Activated T-cell treated with anti-CD3 and anti-CD28 coated beads, Interleukin-2, amount 50 U/mL, for 4 hours (primary cell): ENCODE measurements at regions not wholly inside any gene's neighbourhood (a gene's known extent, or its start where the extent isn't known, plus 50 kb on each side); places are given as distances from the start of the nearest gene placed in this dataset.

Experiments
- ATAC-seq, 2 donors: fragments of 200-7000 bp; cut with Tn5 transposase; one replicate each; pipeline ENCODE4 v1.10.0; 2021
- DNase-seq: peaks from one replicate; pipeline ENCODE4 v3.0.0-alpha.2; 2020
- H3K27me3 Mint-ChIP-seq: one replicate; pipeline ENCODE4 v1.8.0; 2021; ENCODE audit warnings: low read depth, mixed read lengths
- H3K36me3 Mint-ChIP-seq: one replicate; pipeline ENCODE4 v1.8.0; 2022; ENCODE audit warnings: mixed read lengths; ENCODE audit not compliant: insufficient read depth
- H3K4me1 Mint-ChIP-seq: one replicate; pipeline ENCODE4 v1.8.0; 2021; ENCODE audit warnings: low read depth, mixed read lengths
- H3K4me3 Mint-ChIP-seq: one replicate; pipeline ENCODE4 v1.8.0; 2021; ENCODE audit warnings: mild to moderate bottlenecking, moderate library complexity, mixed read lengths
- H3K9me3 Mint-ChIP-seq: one replicate; pipeline ENCODE4 v1.8.0; 2021; ENCODE audit warnings: mixed read lengths

DNA sequence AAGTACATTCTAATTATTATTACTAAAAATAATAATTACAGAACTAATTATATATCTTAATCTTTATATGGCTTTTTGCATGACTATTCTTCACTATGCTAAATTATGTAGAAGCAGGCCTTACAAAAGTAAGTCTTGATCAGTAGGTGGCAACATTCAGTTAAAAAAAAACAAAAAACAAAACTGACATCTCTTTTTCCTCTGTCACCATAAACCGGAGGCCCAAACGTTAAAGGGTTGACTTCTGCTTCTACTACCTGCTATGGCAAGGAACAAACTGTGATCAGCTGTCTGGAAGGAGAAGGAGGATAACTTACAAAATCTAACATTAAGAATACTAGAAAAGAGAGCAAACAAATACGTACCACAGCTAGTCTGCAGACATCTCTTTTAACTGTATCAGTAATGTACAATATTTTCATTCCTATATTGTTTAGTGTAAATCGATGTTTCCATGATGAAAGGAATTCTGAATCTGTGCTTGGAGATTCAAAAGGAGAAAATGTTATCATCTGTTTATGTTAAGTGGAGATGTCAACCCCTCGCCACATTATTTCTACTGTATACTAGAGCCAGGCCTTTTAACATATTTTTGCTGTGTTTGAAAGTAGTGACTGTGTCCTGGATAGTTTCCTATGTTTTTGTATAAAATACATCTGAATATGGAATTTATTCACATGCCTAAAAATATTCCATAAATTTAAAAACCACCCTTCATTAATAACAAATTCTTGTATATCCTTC, 1525.4 kb downstream of the SLITRK1 start:
- no peak overlapping the region for H3K4me3 Mint-ChIP-seq
- peaks cover 15% of the 10 kb centered on the region for H3K9me3 Mint-ChIP-seq
- DNase-seq (no peak), ATAC-seq (no peak)
- H3K36me3 Mint-ChIP-seq, result no peaks in the 10 kb centered on the region
- no peaks in the 10 kb centered on the region for H3K27me3 Mint-ChIP-seq
- H3K4me1 Mint-ChIP-seq, result no peaks in the 10 kb centered on the region

- Mint-ChIP-seq H3K27me3 (no peaks in the 10 kb centered on the region), H3K9me3 (no peaks in the 10 kb centered on the region), H3K4me1 (no peaks in the 10 kb centered on the region), H3K36me3 (no peaks in the 10 kb centered on the region), H3K4me3 (no peak overlapping the region)
- no peak for DNase-seq
- no peak for ATAC-seq
Observed at GRCh38 chr13:82344867-82345266, 1537.4 kb downstream of the SLITRK1 start.

- Mint-ChIP-seq H3K4me3 (no peak overlapping the region), H3K9me3 (peaks cover 5% of the 10 kb centered on the region), H3K27me3 (no peaks in the 10 kb centered on the region), H3K4me1 (no peaks in the 10 kb centered on the region), H3K36me3 (no peaks in the 10 kb centered on the region)
- no peak for DNase-seq
- ATAC-seq, result no peak
Observed at GRCh38 chr13:82341116-82341515, 1541.2 kb downstream of the SLITRK1 start.

DNA sequence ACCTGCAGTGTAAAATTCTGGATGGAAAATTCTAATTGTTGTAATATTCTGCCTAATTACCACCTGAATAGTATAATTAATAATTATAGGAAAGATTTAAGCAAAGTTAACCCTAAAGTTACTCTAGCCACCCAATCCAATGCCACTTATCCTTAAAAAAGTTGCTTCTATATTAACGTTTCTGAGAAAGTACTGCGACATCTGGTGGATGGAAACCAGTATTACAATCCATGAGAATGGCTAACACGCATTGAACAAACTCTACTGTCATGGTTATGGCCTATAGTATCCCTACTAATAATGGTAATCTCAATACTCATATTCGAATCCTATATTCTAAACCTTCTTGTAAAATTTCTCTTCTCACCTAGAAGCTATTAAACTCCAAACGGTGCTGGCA, 1551.8 kb downstream of the SLITRK1 start:
- H3K4me1 Mint-ChIP-seq, result no peaks in the 10 kb centered on the region
- no peak overlapping the region for H3K4me3 Mint-ChIP-seq
- ATAC-seq, result no peak

DNA sequence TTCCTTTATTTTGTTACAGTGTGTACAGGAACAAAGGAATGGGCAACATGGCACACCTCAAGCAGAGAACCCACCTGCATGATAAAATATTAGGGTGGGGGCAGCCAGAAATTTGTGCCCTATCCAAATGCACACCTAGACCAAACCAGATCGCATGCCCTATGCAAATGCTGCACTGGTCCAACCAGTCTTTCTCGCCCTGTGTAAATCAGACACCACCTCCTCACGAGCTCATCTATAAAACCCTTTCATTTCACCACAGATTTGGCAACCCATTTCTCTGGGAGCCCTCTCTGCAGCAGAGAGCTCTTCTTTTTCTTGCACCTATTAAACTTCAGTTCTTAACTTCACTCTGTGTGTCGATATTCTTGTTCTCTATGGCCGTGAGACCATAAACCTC, 1559.2 kb downstream of the SLITRK1 start:
- Mint-ChIP-seq H3K36me3 (no peaks in the 10 kb centered on the region), H3K27me3 (no peaks in the 10 kb centered on the region), H3K4me1 (no peaks in the 10 kb centered on the region), H3K4me3 (no peak overlapping the region), H3K9me3 (peaks cover 6% of the 10 kb centered on the region)
- DNase-seq (no peak), ATAC-seq (no peak)

More for the DNA sequence above, 1551.8 kb downstream of the SLITRK1 start:
- Mint-ChIP-seq H3K27me3 (no peaks in the 10 kb centered on the region), H3K9me3 (no peaks in the 10 kb centered on the region), H3K36me3 (no peaks in the 10 kb centered on the region)
- DNase-seq, result no peak

GRCh38 chr13:82305588-82305987, 1576.7 kb downstream of the SLITRK1 start:
- H3K36me3 Mint-ChIP-seq, result no peaks in the 10 kb centered on the region
- ATAC-seq (no peak), DNase-seq (no peak)
- H3K4me3 Mint-ChIP-seq, result no peak overlapping the region
- H3K27me3 Mint-ChIP-seq, result no peaks in the 10 kb centered on the region
- peaks cover 21% of the 10 kb centered on the region for H3K9me3 Mint-ChIP-seq
- H3K4me1 Mint-ChIP-seq, result no peaks in the 10 kb centered on the region

GRCh38 chr13:82298106-82298505, 1584.2 kb downstream of the SLITRK1 start:
- no peak for DNase-seq
- H3K4me3 Mint-ChIP-seq, result no peak overlapping the region
- H3K4me1 Mint-ChIP-seq, result no peaks in the 10 kb centered on the region
- peaks cover 20% of the 10 kb centered on the region for H3K9me3 Mint-ChIP-seq
- no peaks in the 10 kb centered on the region for H3K36me3 Mint-ChIP-seq
- no peak for ATAC-seq
- H3K27me3 Mint-ChIP-seq, result no peaks in the 10 kb centered on the region

DNA sequence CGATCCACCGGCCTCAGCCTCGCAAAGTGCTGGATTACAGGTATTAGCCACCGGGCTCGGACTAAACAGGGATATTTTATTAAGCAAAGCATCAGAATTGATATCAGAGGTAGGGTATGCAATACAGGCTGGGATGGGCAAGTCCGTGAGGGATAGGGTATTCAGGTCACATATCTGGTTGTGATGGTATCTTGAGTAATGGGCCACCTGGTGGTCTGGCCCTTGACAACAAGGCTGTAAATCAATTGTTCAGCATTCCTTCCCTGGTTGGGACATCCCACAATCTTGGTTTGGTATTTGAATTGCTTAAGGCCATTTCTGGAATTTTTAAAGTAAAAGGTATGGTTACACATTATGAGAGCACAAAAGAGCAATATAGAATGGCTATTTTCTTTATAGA, 1588.0 kb downstream of the SLITRK1 start:
- Mint-ChIP-seq H3K27me3 (no peaks in the 10 kb centered on the region), H3K4me1 (no peaks in the 10 kb centered on the region), H3K36me3 (no peaks in the 10 kb centered on the region), H3K4me3 (no peak overlapping the region), H3K9me3 (peaks cover 3% of the 10 kb centered on the region)
- no peak for DNase-seq
- ATAC-seq, result no peak

DNA sequence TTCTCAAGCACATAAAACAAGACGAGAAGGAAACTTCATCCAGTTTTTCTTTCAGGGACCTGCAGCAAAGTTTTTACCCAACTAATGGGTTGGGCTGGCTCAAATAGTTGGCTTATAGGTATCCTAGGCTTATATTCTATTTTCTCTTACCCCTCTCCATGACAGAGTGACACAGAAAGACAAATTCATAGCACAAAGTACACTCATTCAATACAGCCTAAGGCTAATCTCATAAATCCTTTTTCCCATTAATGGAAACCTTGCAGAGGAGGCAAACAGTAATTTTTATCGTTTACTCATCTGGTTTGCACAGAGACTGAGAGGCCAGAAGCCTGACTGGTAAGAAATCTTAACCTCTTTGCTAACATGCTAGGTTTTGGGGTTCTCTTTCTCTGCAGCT, 1589.9 kb downstream of the SLITRK1 start:
- DNase-seq (no peak), ATAC-seq (no peak)
- peaks cover 8% of the 10 kb centered on the region for H3K9me3 Mint-ChIP-seq
- no peak overlapping the region for H3K4me3 Mint-ChIP-seq
- H3K4me1 Mint-ChIP-seq, result no peaks in the 10 kb centered on the region
- H3K27me3 Mint-ChIP-seq, result no peaks in the 10 kb centered on the region
- H3K36me3 Mint-ChIP-seq, result no peaks in the 10 kb centered on the region

DNA sequence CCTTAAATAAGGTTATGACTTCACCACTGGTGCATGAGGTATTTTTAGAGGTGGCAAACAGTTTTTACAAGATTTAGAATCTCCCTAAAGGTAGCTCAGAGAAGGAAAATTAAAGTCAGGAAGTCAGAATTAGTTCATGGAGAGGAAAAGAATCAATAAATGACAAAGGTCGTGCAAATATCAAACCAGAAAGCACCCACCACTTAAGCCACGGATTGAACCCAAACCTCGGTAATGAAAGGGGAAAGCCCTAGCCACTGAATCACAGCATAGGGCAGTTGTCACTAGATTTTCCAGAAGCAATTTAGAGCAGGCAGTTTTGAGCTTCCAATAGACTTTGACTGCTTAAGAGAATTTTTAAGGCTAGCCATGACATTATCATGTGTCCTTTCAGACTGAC, 1590.4 kb downstream of the SLITRK1 start:
- no peak for ATAC-seq
- no peak for DNase-seq
- Mint-ChIP-seq H3K36me3 (no peaks in the 10 kb centered on the region), H3K27me3 (no peaks in the 10 kb centered on the region), H3K9me3 (peaks cover 9% of the 10 kb centered on the region), H3K4me1 (no peaks in the 10 kb centered on the region), H3K4me3 (no peak overlapping the region)

- Mint-ChIP-seq H3K4me1 (no peaks in the 10 kb centered on the region), H3K36me3 (no peaks in the 10 kb centered on the region), H3K4me3 (no peak overlapping the region), H3K27me3 (no peaks in the 10 kb centered on the region), H3K9me3 (peaks cover 21% of the 10 kb centered on the region)
- ATAC-seq, result no peak
- DNase-seq, result no peak
Observed at GRCh38 chr13:82275644-82276043, 1606.6 kb downstream of the SLITRK1 start.

DNA sequence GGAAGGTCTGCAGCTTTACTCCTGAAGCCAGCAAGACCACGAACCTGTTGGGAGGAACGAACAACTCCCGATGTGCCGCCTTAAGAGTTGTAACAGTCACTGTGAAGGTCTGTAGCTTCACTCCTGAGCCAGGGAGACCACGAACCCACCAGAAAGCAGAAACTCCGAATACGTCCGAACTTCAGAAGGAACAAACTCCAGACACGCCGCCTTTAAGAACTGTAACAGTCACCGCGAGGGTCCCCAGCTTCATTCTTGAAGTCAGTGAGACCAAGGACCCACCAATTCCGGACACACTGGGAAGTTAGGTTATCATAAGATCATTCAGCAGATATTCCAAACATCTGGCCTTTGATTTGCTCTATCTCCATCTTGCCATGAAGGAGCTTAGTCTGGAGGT, 1623.0 kb downstream of the SLITRK1 start:
- Mint-ChIP-seq H3K4me3 (no peak overlapping the region), H3K27me3 (no peaks in the 10 kb centered on the region), H3K9me3 (peaks cover 4% of the 10 kb centered on the region), H3K36me3 (no peaks in the 10 kb centered on the region), H3K4me1 (no peaks in the 10 kb centered on the region)
- DNase-seq (no peak), ATAC-seq (no peak)

DNA sequence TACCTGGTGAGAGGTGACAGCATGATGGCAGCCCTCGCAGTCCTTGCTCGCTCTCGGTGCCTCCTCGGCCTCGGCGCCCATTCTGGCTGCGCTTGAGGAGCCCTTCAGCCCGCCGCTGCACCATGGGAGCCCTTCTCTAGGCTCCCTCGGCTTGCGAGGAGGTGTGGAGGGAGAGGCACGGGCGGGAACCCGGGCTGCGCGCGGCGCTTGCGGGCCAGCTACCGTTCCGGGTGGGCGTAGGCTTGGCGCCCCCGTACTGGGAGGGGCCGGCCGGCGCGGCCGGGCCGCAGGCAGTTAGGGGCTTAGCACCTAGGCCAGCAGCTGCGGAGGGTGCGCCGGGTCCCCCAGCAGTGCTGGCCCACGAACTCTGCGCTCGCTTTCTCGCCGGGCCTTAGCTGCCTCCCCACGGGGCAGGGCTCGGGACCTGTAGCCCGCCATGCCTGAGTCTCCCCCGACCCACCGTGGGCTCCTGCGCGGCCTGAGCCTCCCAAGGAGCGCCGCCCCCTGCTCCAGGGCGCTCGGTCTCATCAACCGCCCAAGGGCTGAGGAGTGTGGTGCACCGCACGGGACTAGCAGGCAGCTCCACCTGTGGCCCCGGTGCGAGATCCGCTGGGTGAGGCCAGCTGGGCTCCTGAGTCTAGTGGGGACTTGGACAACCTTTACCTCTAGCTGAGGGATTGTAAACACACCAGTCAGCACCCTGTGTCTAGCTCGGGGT, 1624.3 kb downstream of the SLITRK1 start:
- DNase-seq, result no peak
- Mint-ChIP-seq H3K36me3 (no peaks in the 10 kb centered on the region), H3K27me3 (no peaks in the 10 kb centered on the region), H3K4me3 (no peak overlapping the region), H3K9me3 (no peaks in the 10 kb centered on the region), H3K4me1 (no peaks in the 10 kb centered on the region)
- no peak for ATAC-seq

- ATAC-seq (no peak), DNase-seq (no peak)
- Mint-ChIP-seq H3K27me3 (no peaks in the 10 kb centered on the region), H3K36me3 (no peaks in the 10 kb centered on the region), H3K9me3 (peaks cover 14% of the 10 kb centered on the region), H3K4me1 (no peaks in the 10 kb centered on the region), H3K4me3 (no peak overlapping the region)
Observed at GRCh38 chr13:82248762-82249161, 1633.5 kb downstream of the SLITRK1 start.

DNA sequence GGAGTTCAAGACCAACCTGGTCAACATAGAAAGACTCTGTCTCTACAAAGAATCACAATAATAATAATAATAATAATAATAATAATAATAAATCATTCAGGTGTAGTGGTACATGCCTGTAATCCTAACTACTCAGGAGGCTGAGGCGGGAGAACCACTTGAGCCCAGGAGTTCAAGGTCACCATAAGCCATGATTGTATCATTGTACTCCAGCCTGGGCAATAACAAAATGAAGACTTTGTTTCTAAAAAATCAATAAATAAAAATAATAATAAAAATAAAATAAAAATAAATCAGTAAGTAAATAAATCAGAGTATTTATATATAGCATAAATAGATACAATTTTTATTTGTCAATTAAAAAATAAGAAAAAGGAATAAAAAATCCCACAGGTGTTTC, 1636.4 kb downstream of the SLITRK1 start:
- H3K9me3 Mint-ChIP-seq, result peaks cover 7% of the 10 kb centered on the region
- H3K27me3 Mint-ChIP-seq, result no peaks in the 10 kb centered on the region
- ATAC-seq (no peak), DNase-seq (no peak)
- H3K36me3 Mint-ChIP-seq, result no peaks in the 10 kb centered on the region
- H3K4me3 Mint-ChIP-seq, result no peak overlapping the region
- no peaks in the 10 kb centered on the region for H3K4me1 Mint-ChIP-seq
